HG03045 (cell line): ENCODE measurements at regions not wholly inside any gene's neighbourhood (a gene's known extent, or its start where the extent isn't known, plus 50 kb on each side); places are given as distances from the start of the nearest gene placed in this dataset.
"Not testable (repeated sequence)": the region's sequence is repeated elsewhere in the genome, so short reads cannot be mapped to it uniquely, and the experiment has no call there.

Source experiments
- ATAC-seq: cut with Tn5 transposase; IDR thresholded peaks from one replicate; pipeline ENCODE4 v1.9.1; 2021; ENCODE audit warnings: mild to moderate bottlenecking, moderate library complexity; ENCODE audit not compliant: unreplicated experiment

DNA sequence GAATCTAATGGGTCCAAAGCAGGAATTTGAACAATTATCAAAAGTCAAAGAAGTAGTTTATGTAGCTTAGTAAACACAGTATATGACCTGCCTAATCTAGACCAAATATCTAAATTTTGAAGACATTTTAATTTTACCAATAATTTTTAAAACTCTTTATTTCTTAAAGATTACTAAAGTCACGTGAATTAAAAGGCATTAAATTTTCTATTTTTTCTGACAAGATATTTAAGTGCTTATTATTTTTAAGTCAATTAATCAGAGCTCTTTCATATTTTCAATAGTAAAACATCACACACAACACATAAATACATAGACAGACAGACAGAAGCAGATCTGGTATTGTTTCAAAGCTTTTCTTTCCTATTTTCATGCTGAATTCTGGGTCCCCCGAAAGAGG is 89.5 kb downstream of the ZNF467 start:
- ATAC-seq: no peak

DNA sequence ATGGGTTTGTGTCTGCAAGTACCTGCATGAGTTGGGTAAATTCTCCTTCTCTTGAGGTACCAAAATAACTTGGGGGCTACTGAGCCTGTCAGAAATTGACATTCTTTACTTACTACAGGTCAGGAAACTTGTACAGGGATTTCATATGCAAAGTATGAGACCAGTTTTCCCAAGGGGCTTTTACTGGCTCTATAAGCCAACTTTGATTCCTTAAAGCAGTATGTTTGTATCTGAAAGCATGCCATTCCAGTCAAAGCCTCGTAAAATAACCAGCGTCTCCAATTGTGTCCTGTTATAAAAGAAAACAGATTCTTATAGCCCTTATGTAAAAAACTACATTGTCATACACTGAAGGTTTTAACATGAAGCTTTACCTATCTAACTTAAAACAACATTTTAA is 90.2 kb downstream of the ZNF467 start:
- ATAC-seq: no peak

DNA sequence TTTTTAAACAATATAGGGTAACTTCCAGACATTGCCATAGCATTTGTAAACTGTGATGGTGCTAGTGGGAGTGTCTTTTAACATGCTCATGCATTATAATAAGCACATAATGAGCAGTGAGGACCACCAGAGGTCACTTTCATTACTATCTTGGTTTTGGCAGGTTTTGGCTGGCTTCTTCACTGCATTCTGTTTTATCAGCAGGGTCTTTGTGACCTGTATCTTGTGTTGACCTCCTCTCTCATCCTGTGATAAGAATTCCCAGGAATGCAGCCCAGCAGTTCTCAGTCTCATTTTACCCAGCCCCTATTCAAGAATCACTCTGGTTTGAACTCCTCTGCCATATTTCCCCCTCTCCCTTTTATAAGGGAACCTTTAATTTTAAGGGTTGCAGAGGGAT is 91.3 kb downstream of the ZNF467 start:
- ATAC-seq: no peak

DNA sequence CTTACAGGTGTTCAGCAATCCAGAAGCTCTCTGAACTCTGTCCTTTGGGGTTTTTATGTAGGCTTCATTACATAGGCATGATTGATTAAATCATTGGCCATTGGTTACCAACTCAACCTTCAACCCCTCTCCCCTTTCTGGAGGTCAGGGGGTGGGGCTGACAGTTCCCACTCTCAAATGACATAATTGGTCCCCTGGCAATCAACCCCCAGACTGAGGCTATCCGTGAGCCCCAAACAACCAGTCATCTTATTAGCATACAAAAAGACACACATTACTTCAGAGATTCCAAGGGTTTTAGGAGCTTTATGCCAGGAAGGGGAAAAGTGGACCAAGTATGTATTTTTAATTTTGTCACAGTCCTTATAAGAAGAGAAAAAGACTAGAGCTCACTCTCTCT is 92.1 kb downstream of the ZNF467 start:
- ATAC-seq: no peak

DNA sequence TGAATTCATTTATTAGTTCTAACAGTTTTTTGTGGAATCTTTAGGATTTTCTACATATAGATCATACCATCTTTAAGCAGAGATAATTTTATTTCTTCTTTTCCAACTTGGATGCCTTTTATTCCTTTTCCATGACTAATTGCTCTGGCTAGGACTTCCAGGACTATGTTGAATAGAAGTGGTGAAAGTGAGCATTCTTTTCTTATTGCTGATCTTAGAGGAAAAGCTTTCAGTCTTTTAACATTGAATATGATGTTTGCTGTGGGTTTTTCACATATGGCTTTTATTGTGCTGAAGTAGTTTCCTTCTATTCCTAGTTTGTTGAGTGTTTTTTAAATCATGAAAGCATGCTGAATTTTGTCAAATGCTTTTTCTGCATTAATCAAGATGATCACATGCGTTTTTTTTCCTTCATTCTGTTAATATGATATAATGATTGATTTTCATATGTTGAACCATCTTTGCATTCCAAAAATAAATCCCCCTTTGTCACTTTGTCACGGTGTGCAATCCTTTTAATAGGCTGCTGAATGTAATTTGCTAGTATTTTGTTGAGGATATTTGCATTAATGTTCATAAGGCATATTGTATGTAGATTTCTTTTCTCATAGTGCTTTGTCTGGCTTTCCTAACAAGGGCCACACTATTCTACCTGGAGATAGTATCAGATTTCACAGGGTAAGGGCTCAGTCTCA is 92.9 kb downstream of the ZNF467 start:
- no peak for ATAC-seq

DNA sequence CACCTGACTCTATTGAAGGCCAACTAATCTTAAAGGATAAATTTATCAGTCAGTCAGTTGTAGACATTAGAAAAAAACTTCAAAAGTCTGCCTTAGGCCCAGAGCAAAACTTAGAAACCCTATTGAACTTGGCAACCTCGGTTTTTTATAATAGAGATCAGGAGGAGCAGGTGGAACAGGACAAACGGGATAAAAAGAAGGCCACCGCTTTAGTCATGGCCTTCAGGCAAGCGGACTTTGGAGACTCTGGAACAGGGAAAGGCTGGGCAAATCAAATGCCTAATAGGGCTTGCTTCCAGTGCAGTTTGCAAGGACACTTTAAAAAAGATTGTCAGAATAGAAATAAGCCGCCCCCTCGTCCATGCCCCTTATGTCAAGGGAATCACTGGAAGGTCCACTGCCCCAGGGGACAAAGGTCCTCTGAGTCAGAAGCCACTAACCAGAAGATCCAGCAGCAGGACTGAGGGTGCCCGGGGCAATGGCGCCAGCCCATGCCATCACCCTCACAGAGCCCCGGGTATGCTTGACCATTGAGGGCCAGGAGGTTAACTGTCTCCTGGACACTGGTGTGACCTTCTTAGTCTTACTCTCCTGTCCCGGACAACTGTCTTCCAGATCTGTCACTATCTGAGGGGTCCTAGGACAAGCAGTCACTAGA is 98.5 kb downstream of the ZNF467 start:
- not testable (repeated sequence) for ATAC-seq

DNA sequence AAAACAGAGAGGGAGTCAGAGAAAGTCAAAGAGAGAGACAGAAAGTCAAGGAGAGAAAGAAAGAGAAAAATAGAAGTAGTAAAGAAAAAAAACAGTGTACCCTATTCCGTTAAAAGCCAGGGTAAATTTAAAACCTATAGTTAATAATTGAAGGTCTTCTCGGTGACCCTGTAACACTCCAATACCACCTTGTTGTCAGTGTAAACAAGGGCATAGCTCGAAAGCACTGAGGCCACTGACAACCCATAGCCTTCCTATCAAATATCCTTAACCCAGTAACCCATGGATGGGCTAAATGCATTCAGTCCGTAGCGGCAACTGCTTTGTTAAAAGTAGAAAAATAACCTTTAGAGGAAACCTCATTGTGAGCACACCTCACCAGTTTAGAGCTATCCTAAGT is 100.4 kb downstream of the ZNF467 start:
- ATAC-seq: no peak

DNA sequence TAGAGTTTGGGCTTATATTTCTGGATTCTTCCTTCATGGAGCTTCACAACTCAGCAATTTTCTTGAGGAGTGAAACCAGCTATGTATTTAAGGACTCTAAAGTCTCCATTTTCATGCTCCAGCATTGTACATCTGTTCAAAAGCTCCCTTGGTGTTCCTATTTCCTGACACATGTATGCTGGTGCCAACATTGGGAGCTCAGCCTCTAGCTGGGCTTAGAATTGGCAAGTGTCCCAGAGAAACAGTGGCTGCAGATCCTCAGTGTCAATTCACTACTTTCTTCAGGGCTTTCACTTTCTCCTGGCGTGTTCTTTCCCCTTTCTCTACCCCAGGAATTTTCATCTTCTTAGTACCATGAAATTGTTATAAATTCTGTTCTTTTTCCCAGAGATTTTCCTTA is 103.1 kb downstream of the ZNF467 start:
- no peak for ATAC-seq

DNA sequence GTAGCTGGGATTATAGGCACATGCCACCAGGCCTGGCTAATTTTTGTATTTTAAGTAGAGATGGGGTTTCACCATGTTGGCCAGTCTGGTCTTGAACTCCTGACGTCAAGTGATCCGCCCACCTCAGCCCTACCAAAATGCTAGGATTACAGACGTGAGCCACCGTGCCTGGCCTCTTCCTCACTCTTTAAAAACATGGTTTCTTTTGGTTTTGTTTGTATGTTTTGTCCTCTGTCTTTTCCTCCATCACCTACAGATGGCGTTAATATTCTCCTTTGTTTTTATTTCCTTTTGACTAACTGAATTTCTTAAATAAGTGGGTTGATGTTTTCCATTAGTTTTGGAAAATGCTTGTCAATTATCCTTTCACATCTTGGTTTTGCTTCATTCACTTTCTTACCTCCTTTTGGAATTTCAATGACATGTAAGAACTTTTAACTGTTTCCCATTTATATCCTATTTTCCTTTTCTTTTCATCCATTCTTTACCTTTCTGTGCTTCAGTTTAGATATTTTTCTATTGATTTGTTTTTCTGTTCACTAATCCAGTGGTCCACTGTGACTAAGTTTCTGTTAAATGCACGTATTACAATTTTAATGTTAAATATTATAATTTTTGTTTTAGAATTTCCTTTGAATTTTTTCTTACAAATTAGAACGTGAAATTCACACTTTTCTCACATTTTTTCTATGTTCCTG is 104.1 kb downstream of the ZNF467 start:
- no peak for ATAC-seq

DNA sequence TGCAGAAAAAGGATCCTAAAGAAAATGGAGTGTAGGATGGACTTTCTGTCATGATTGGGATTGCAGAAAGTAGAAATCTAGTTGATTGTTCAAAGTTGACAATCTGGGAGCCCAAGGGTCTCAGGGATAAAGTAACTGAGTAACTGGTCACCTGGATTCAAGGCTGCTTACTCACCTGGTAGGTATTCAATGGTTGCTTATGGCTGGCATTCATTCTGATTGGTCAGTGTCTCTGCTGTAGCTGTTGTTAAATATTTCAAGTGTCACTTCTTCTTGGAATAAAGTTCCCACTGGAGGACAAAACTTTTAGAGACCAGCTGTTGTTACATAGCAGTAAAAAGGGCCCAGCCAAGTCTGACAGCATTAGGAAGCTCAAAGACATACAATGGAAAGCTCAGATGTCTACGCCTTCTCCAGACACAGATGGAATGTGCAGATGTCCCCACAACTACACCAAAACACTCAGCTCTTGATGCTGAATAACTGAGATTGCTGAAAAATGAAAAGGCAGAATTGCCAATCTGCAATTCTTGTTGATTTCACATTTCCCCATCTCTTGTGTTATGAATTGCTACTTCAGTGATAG is 106.9 kb downstream of the ZNF467 start:
- ATAC-seq: no peak

DNA sequence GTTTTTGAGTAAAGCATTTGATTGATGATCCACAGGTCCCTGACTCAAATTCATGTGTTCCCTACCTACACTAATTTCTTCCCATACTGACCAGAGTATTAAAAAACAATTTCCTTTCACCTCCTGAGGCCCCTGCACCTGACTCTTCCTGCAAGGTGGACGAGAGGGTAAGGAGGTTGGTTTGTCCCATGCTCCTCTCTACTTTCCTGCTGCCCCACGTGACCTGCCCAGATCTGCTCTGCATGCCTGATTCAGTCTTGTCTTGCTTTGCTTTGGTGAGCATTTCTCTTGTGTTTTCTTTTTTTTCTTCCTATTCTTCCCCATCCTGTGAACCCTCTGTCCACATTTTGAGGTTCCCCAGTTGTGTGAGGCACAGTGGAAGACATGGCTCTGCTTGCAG is 107.8 kb downstream of the ZNF467 start:
- ATAC-seq: not testable (repeated sequence)

DNA sequence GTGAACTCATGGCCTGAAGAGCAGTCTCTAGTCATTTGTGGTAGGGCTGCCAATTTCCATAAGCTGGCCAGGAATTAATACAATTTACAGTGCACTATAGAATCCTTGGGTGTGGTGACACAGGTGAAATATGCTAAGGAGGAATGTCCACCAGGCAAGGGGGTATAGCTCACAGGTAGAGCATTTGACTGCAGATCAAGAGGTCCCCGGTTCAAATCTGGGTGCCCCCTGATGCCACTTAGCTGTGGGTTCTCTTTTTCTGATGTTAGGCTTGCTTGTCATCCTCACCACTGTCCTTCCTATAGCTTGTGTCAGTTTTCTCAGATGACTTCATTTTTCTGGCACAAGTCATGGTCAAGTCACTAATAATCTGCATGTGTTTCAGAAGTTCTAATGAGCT is 108.7 kb downstream of the ZNF467 start:
- ATAC-seq: no peak

DNA sequence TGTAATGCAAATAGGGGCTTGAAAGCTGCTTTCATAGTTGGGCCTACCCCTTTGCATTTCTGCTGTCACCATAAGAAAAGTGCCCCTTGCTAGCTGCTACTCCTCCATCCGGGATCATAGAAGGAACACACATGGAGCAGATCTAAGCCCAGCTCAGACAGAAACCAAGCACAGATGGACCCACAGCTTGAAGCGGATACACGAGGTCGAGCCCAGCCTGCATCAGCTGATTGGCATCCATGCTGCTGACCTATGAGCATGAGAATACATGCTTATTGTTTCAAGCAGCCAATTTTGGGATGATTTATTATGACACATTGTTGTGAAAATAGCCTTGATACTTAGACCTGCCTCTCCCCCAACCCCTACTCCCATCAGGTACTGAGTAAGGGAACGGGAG is 109.2 kb downstream of the ZNF467 start:
- ATAC-seq: no peak

DNA sequence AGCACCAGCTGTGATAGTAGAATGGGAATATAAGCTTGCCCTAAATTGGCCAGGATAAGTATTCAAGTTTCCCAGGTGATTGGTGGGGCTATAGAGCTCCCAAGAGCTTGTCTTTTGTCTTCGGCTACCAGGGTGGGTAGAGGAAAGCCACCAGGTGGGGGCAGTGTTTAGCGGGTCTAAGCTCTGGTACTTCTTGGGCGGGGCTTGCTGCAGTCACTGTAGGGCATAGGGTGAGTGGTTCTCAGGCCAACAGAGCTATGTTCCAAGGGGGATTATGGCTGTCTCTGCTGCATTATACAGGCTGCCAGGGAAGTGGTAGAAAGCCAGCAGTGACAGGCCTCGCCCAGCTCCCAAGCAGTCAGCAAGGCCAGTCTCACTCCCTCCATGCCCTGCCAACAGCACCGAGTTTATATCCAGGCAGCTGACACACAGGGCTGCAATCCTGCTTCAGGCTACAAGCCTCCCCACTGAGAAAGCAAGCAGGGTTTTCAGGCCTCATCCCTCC is 110.7 kb downstream of the ZNF467 start:
- ATAC-seq: peak; percentile 86

DNA sequence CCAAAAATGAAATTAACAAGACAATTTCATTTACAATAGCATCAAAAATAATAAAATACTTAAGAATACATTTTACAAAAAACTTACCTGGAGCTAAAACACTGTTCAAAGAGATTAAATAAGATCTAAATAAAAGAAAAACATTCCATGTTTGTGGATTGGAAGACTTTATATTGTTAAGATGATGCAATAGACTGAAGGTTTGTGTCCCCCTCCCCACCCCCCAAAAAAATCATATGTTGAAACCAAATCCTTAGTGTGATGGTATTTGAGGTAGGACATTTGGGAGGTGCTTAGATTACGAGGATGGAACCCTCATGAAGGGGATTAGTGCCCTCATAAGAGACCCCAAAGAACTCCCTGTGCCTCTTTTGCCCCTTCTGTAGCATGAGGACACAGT is 117.6 kb downstream of the ZNF467 start:
- no peak for ATAC-seq

DNA sequence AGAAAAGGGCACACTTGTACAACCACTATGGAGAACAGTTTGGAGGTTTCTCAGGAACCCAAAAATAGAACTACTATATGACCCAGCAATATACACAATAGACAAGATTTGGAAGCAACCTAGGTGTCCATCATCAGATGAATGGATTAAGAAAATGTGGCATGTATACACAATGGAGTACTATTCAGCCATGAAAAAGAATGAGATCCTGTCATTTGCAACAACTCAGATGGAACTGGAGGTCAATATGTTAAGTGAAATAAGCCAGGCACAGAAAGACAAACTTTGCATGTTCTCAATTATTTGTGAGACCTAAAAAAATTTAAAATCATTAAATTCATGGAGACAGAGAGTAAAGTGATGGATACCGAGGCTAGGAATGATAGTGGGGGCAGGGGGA is 118.8 kb downstream of the ZNF467 start:
- ATAC-seq: no peak

DNA sequence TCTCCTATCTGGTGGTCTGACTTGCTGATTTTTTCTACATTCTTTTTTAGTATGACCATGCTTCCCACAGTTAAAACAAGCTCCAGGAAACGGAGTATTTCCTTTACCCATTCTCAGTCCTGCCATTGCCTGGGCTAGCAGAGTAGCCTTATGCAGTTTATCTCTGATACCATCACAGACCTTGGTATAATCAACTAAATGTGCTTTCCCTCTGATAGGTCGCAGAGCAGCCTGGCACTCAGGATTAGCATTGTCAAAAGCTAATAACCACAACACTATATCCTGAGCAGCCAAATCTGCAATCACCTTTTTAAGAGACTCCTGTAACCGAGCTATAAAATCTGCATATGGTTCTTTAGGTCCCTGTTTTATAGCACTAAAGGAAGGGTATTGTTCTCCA is 123.2 kb downstream of the ZNF467 start:
- not testable (repeated sequence) for ATAC-seq

DNA sequence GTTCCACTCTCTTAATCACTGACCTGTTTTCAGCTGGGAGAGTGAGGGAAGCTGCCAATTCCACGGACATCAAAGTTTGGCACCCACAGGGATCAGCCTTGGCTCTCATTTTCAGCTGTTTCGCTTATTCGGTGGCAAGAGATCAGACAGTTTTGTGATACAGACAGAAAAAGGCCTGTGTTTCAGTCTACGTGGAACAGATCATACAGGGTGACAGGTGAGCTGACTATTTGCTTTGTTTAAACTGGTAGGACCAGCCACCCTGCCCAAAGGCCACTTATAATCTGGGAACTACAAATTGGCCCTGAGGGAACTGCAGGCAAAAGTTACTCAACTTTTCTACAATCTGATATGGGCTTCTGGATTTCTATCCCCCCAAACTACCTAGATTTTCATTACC is 128.6 kb downstream of the ZNF467 start:
- ATAC-seq: no peak

DNA sequence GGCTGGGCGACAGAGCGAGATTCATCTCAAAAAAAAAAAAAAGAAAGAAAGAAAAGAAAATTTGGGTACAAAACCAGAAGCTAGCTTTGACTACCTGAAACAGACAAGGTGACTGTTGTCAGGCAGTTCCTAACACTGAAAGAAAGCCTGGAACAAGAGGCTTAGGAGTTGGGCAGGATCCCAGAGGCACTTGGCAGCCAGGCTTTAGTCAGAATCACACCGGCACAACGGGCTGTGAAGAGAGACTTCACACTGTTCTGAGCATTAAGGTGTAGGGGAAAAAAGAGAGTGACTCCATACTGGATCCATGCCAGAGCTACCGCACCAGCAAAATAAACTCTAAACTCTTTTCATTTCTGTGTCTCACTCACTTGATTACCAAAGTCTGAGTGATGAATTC is 130.8 kb downstream of the ZNF467 start:
- no peak for ATAC-seq

DNA sequence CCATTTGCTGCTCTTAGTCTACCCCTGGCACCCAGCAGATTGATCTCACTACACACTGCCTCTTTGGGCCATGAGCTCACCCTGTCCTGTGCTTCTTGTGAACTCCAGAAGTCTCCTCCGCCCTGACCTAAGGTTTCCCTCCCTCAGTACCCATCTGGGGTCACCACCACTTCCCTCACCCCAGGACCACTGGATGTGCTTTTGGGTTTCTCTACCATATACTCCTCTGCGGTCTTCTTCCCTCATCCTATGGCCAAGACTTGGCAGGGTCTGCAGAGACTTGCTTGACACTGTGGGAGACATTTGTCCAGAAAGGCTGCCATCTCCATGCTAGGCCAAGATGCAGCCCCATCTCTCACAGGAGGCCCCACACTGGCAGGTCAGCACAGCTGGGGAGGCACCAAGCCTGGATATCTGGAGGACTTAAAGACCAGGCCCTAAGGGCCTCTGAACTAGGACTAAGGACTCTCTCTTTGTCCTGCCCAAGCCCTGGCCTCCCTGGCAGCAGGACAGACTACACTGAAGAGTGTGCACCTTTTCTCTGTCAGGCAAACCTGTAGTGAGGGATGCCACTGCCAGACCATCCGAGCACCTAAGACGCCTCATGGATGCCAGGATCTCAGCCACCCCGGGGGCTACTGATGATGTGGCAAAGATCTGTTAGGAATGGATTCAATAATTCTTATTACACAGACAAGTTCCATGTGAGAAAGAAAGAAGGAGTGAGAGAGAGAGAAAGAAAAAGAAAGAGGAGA is 134.6 kb downstream of the ZNF467 start:
- ATAC-seq: no peak
